WERI-Rb-1 (cell line): ENCODE measurements at regions not wholly inside any gene's neighbourhood (a gene's known extent, or its start where the extent isn't known, plus 50 kb on each side); places are given as distances from the start of the nearest gene placed in this dataset.

Experiments
- DNase-seq: peaks from one replicate; pipeline ENCODE4 v3.0.0-alpha.2; 2020
- H3K27ac ChIP-seq: fragments of 250-450 bp; sonication (Bioruptor Pico); 2 replicates; pipeline ENCODE4 v1.5.1; 2020; ENCODE audit warnings: mild to moderate bottlenecking, moderate library complexity
- H3K27me3 ChIP-seq: fragments of 250-450 bp; sonication (Bioruptor Pico); 2 replicates; pipeline ENCODE4 v1.5.1; 2021; ENCODE audit warnings: mild to moderate bottlenecking, low read depth, moderate library complexity; ENCODE audit not compliant: insufficient read depth, severe bottlenecking
- H3K36me3 ChIP-seq: fragments of 250-450 bp; sonication (Bioruptor Pico); 2 replicates; pipeline ENCODE4 v1.5.1; 2020; ENCODE audit warnings: mild to moderate bottlenecking, moderate library complexity
- H3K4me3 ChIP-seq: 2 replicates; pipeline ENCODE4 v1.5.1; 2011; ENCODE audit warnings: low read depth, mild to moderate bottlenecking, control low read depth, low read length
- H3K9me3 ChIP-seq: fragments of 250-450 bp; sonication (Bioruptor Pico); 2 replicates; pipeline ENCODE4 v1.5.1; 2021; ENCODE audit warnings: mild to moderate bottlenecking, moderate library complexity; ENCODE audit not compliant: severe bottlenecking
- CTCF ChIP-seq: IDR thresholded peaks from 2 replicates; pipeline ENCODE4 v1.5.1; 2011; ENCODE audit warnings: low read depth, mild to moderate bottlenecking, control low read depth, inconsistent platforms, low read length

- TF ChIP-seq CTCF: no peak
Observed at GRCh38 chr17:59451706-59452105, 113.7 kb upstream of the DHX40 start.

GRCh38 chr17:59454633-59455105 lies 110.7 kb upstream of the DHX40 start:
- no peak for TF ChIP-seq CTCF
- Histone ChIP-seq H3K27me3 (no peaks in the 10 kb centered on the region), H3K9me3 (no peaks in the 10 kb centered on the region), H3K4me3 (no peak overlapping the region), H3K36me3 (no peaks in the 10 kb centered on the region), H3K27ac (no peak overlapping the region)
- DNase-seq: no peak

More at GRCh38 chr17:59451706-59452105, 113.7 kb upstream of the DHX40 start:
- Histone ChIP-seq H3K27ac (no peak overlapping the region), H3K36me3 (no peaks in the 10 kb centered on the region), H3K27me3 (no peaks in the 10 kb centered on the region), H3K4me3 (no peak overlapping the region), H3K9me3 (no peaks in the 10 kb centered on the region)
- no peak for DNase-seq

GRCh38 chr17:59456428-59456827 lies 109.0 kb upstream of the DHX40 start:
- H3K27ac ChIP-seq: no peak overlapping the region
- no peaks in the 10 kb centered on the region for H3K36me3 ChIP-seq
- no peak for DNase-seq
- H3K4me3 ChIP-seq: no peak overlapping the region
- no peaks in the 10 kb centered on the region for H3K27me3 ChIP-seq
- no peak for TF ChIP-seq CTCF
- H3K9me3 ChIP-seq: no peaks in the 10 kb centered on the region

GRCh38 chr17:59456923-59457615 lies 108.3 kb upstream of the DHX40 start:
- no peaks in the 10 kb centered on the region for H3K27me3 ChIP-seq
- H3K9me3 ChIP-seq: no peaks in the 10 kb centered on the region
- TF ChIP-seq CTCF: no peak
- DNase-seq: no peak
- H3K36me3 ChIP-seq: no peaks in the 10 kb centered on the region
- H3K4me3 ChIP-seq: no peak overlapping the region
- no peak overlapping the region for H3K27ac ChIP-seq

- no peaks in the 10 kb centered on the region for H3K9me3 ChIP-seq
- no peak for DNase-seq
- TF ChIP-seq CTCF: no peak
Observed at GRCh38 chr17:59462385-59462784, 103.0 kb upstream of the DHX40 start.

GRCh38 chr17:59464246-59464645 lies 101.2 kb upstream of the DHX40 start:
- no peak overlapping the region for H3K27ac ChIP-seq
- DNase-seq: no peak
- no peaks in the 10 kb centered on the region for H3K27me3 ChIP-seq
- no peaks in the 10 kb centered on the region for H3K36me3 ChIP-seq
- no peak overlapping the region for H3K4me3 ChIP-seq
- TF ChIP-seq CTCF: no peak
- H3K9me3 ChIP-seq: no peaks in the 10 kb centered on the region

More at GRCh38 chr17:59462385-59462784, 103.0 kb upstream of the DHX40 start:
- H3K36me3 ChIP-seq: no peaks in the 10 kb centered on the region
- H3K27ac ChIP-seq: no peak overlapping the region
- H3K4me3 ChIP-seq: no peak overlapping the region
- no peaks in the 10 kb centered on the region for H3K27me3 ChIP-seq
